ENCODE measurements at regions not wholly inside any gene's neighbourhood (a gene's known extent, or its start where the extent isn't known, plus 50 kb on each side); places are given as distances from the start of the nearest gene placed in this dataset.
"Not testable (repeated sequence)": the region's sequence is repeated elsewhere in the genome, so short reads cannot be mapped to it uniquely, and the experiment has no call there.

GRCh38 chr13:65342541-65343337 is 1887.4 kb downstream of the PCDH9 start:
- no peak for DNase-seq

- DNase-seq, result no peak
Measured at GRCh38 chr13:65339241-65339640, 1890.9 kb downstream of the PCDH9 start.

- no peak for DNase-seq
Measured at GRCh38 chr13:65336916-65337315, 1893.2 kb downstream of the PCDH9 start.

- no peak for DNase-seq
Measured at GRCh38 chr13:65336087-65336749, 1893.9 kb downstream of the PCDH9 start.

DNA sequence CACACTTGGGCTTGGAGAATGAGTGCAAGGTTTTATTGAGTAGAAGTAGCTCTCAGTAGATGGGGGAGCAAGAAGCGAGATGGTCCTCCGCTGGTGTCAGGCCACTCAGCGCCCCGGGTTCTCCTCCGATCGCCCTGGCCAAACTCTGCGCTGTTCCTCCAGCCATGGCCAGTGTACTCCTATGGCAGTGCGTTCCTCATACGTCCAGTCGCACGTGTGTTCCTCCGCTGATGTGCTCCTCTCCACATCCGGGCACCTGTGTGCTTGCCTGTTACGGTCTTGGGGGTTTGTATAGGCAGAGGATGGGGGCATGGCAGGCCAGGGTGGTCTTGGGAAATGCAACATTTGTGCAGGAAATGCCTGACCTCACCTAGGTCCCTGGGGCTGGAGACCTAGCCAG is 1899.4 kb downstream of the PCDH9 start:
- no peak for DNase-seq

DNA sequence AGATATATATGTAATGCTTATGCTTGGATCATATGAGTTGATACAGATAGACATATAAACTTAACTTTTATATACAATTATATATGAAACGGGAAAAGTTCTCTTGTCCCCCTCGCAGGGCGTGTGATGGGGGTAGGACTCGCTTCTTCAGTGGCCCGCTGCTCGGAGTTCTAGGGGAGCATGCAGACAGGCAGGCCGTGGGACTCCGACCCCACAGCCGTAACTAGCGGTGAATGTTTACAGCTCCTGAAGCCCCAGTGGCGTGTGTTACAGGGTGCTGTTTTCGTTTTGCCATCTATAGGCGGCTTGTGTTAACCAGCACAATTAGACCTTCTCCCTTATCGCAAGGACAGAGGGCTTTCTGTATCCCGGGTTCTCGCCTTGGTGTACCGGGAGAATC is 1899.8 kb downstream of the PCDH9 start:
- DNase-seq, result no peak

DNA sequence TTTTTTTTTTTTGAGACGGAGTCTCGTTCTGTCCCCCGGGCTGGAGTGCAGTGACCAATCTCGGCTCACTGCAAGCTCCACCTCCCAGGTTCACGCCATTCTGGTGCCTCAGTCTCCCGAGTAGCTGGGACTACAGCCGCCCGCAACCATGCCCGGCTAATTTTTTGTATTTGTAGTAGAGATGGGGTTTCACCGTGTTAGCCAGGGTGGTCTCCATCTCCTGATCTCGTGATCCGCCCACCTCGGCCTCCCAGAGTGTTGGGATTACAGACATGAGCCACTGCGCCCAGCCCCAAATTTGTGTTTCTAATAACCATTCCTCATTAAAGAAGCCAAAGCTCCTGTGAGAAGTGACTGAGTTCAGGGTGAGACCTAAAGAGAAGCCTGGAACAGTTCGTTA is 1906.9 kb downstream of the PCDH9 start:
- DNase-seq, result not testable (repeated sequence)

DNA sequence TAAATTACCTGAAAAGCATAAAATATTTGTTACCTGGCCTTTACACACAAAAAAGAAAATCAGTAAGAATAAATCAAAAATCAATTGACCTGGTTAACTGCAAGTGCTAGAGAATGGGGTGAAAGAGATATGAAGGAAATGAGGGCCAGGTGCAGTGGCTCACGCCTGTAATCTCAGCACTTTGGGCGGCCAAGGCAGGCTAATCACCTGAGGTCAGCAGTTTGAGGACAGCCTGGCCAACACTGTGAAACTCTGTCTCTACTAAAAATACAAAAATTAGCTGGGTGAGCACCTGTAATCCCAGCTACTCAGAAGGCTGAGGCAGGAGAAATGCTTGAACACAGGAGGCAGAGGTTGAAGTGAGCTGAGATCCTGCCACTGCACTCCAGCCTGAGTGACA is 1908.7 kb downstream of the PCDH9 start:
- not testable (repeated sequence) for DNase-seq

DNA sequence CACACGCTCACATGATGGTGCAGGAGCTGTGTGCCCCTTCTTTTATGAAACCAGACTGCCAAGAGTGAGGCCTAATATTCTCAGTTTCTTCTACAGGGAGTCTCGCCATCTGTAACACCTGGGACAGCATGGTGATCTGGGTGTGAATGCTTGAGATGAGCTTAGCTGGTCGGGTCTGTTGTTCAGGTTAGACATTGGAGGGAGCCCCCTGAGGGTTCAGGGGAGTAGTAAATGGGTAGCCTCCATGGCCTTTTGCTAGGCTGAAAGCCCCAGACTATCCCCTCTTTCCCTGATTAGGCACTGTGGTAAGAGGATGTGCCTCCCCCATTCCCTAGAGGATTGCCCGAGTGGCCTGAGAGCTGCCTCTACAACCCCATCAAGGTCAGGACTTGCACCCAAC is 1916.1 kb downstream of the PCDH9 start:
- DNase-seq, result no peak

GRCh38 chr13:65310663-65311328 is 1919.3 kb downstream of the PCDH9 start:
- DNase-seq, result no peak

DNA sequence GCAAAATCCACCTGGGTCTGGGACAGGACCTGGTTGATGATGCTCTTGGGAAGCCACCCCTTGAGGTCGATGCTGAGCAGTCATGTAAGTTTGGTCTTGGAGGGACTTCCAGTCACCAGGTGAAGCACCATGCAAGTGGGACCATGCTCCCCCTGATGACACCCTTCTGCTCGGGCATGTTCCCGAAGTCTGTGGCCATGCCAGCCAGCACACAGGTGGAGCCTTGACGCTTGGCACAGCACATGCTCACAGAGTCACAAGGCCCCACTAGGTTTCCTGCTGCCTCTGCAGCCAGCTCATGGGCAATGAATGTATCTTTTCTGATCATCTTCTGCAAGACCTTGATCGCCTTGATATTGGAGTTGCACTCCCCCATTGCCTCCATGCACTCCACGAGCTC is 1920.2 kb downstream of the PCDH9 start:
- no peak for DNase-seq

DNA sequence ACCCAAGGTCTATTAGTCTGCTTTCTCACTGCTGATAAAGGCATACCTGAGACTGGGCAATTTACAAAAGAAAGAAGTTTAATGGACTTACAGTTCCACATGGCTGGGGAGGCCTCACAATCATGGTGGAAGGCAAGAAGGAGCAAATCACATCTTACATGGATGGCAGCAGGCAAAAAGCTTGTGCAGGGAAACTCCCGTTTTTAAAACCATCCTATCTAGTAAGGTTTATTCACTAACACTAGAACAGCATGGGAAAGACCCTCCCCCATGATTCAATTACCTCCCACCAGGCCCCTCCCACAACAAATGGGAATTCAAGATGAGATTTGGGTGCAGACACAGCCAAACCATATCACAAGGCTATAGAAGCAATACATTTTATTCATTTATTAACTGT is 1921.4 kb downstream of the PCDH9 start:
- not testable (repeated sequence) for DNase-seq

GRCh38 chr13:65307056-65307455 is 1923.1 kb downstream of the PCDH9 start:
- DNase-seq, result no peak

DNA sequence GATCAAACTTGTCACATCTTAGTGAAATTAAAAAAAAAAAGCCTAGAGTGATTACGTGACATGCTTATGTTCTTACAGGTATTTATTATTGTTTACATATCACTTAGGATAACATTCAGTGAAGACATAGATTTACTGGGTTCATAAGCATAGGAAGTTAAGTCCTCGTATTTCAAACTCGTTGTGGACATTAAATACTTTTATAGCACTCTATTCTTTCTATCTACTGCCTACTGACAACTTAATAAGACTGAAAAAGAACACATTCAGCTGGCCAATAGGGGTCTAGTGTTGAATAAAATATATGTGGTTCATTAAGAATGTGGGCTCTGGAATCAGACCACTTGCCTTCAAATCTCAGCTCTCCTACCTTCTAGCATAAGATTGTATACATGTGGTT is 1927.4 kb downstream of the PCDH9 start:
- no peak for DNase-seq

DNA sequence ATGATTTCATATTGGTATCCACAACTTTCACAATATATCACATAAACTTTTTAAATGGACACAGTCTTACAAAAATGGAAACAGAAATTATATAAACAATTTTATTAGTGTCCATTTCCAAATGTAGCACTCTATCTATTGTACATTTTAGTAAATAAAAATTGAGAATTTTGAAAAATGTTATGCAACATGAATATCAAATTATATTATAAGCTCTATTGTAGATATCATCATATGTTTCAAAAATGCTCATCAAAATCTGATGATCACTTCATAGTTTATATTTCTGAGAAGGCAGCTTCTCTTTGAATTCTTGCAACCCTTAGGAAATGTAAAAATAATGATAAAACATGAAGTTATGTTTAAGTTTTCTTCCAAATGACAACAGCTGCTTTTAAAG is 1928.6 kb downstream of the PCDH9 start:
- DNase-seq, result no peak

- no peak for DNase-seq
Measured at GRCh38 chr13:65300220-65300619, 1929.9 kb downstream of the PCDH9 start.

GRCh38 chr13:65293530-65294198 is 1936.5 kb downstream of the PCDH9 start:
- no peak for DNase-seq

DNA sequence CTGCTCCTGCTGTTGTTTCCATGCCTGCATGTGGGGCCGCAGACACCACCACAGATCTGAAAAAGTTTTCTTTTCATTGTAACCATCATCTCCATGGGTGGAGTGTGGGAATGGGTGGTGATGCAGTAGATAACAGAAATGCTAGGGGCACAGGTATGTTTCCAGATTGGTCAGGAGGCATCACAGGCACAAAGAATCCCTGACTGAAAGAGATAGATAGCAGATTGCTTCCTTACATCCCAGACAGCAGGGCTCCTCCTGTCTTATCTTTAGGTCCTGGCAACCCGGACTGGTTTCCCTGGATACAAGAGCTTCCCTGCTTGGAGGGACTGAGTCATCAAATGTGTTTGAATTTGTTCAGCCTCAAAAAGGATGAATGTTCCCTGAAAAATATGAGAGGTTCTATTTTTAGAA is 1937.6 kb downstream of the PCDH9 start:
- DNase-seq, result no peak

DNA sequence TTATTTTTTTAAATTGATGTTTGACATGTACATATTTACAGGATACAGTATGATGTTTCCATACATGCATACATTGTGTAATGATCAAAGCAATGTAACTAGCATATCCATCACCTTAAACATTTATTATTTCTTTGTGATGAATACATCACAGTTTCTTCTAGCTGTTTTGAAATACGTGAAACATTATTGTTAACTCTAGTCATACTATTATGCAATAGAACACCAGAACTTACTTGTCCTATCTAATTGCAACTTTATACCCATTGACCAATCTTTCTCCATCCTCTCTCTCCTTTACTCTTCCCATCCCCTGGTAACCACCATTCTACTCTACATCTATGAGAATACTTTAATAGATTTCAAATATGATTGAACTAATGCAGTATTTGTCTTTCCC is 1942.7 kb downstream of the PCDH9 start:
- DNase-seq, result no peak

- DNase-seq, result no peak
Measured at GRCh38 chr13:65275838-65276630, 1954.1 kb downstream of the PCDH9 start.

GRCh38 chr13:65275108-65275507 is 1955.0 kb downstream of the PCDH9 start:
- DNase-seq, result no peak

DNA sequence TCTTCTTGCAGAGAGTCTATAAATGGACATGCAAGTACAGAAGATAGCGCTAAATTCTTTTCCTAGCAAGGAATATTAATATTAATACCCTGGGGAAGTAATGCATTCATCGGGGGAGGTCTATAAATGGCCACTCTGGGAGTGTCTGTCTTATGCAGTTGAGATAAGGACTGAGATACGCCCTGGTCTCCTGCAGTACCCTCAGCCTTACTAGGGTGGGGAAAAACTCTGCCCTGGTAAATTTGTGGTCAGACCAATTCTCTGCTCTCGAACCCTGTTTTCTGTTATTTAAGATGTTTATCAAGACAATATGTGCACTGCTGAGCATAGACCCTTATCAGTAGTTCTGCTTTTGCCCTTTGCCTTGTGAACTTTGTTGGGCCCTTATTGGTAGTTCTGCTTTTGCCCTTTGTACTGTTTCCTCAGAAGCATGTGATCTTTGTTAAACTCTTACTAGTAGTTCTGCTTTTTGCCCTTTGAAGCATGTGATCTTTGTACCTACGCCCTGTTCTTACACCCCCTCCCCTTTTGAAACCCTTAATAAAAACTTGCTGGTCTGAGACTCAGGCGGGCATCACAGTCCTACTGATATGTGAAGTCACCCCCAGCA is 1956.2 kb downstream of the PCDH9 start:
- not testable (repeated sequence) for DNase-seq
